H1 (cell line): ENCODE measurements at regions not wholly inside any gene's neighbourhood (a gene's known extent, or its start where the extent isn't known, plus 50 kb on each side); places are given as distances from the start of the nearest gene placed in this dataset.

ENCODE experiments used
- CTCF ChIA-PET: fragments of 300-600 bp; sonication (Branson Sonifier 250); formaldehyde crosslinking; loops from one replicate; lab custom pipeline; 2021; ENCODE audit not compliant: partially characterized antibody; lab: Charles Lee
- POLR2A ChIA-PET: fragments of 300-600 bp; sonication (Branson Sonifier 250); formaldehyde crosslinking; loops from one replicate; lab custom pipeline; 2021; ENCODE audit warnings: inconsistent platforms; ENCODE audit not compliant: partially characterized antibody; lab: Charles Lee
- DNase-seq, 2 experiments: peaks; one replicate each; pipeline versions ENCODE4 v3.0.0 to v3.0.0-alpha.2; 2010 to 2022; ENCODE audit warnings: low spot score in 2 of 2, low read depth in 1 of 2, mixed read lengths in 1 of 2
- FAIRE-seq: peaks from 2 replicates; lab custom pipeline; 2011; peaks lifted over from hg19 to GRCh38; lab: Jason Lieb, UNC
- H2AFZ ChIP-seq: 2 replicates; pipeline ENCODE4 v1.8.1; 2012; ENCODE audit warnings: low read length, inconsistent platforms
- H2AK5ac ChIP-seq: 2 replicates; pipeline ENCODE4 v1.6.1; 2013; ENCODE audit warnings: low read depth, low read length
- H2BK120ac ChIP-seq: replicated peaks from 2 replicates; pipeline ENCODE3; 2013; ENCODE audit warnings: low read depth, low read length, inconsistent platforms
- H2BK12ac ChIP-seq: 2 replicates; pipeline ENCODE4 v1.6.1; 2013; ENCODE audit warnings: low read depth, low read length
- H2BK15ac ChIP-seq: 2 replicates; pipeline ENCODE4 v1.6.1; 2013; ENCODE audit warnings: low read length
- H2BK20ac ChIP-seq: 2 replicates; pipeline ENCODE4 v1.6.1; 2013; ENCODE audit warnings: low read length
- H2BK5ac ChIP-seq: 2 replicates; pipeline ENCODE4 v1.6.1; 2013; ENCODE audit warnings: low read depth, low read length
- H3K14ac ChIP-seq: 2 replicates; pipeline ENCODE4 v1.6.1; 2013; ENCODE audit warnings: inconsistent platforms; ENCODE audit not compliant: insufficient read length
- H3K18ac ChIP-seq: 2 replicates; pipeline ENCODE4 v1.6.1; 2013; ENCODE audit warnings: low read length; ENCODE audit errors: extremely low read depth
- H3K23ac ChIP-seq: 2 replicates; pipeline ENCODE4 v1.6.1; 2013; ENCODE audit warnings: inconsistent platforms; ENCODE audit not compliant: insufficient read length
- H3K23me2 ChIP-seq: 2 replicates; pipeline ENCODE4 v1.6.1; 2013; ENCODE audit warnings: low read depth, low read length
- H3K27ac ChIP-seq: 2 replicates; pipeline ENCODE4 v1.6.1; 2011; ENCODE audit warnings: low read depth, low read length, inconsistent platforms
- H3K27me3 ChIP-seq, 4 experiments: replicated peaks in 1 of 4; 1 replicate in 1 of 4; 2 replicates in 3 of 4; pipeline versions ENCODE4 v1.6.1 to v1.8.1; 2011 to 2013; ENCODE audit warnings: low read length in 3 of 4, mild to moderate bottlenecking in 3 of 4, inconsistent platforms in 2 of 4, mixed read lengths in 2 of 4, moderate library complexity in 1 of 4; ENCODE audit not compliant: control insufficient read depth in 3 of 4, insufficient read depth in 3 of 4; ENCODE audit errors: extremely low read depth in 1 of 4
- H3K36me3 ChIP-seq, 4 experiments: 2 replicates each; pipeline versions ENCODE4 v1.6.1 to v1.8.1; 2011 to 2013; ENCODE audit warnings: mild to moderate bottlenecking in 4 of 4, low read length in 3 of 4, moderate library complexity in 2 of 4, control low read depth in 1 of 4, inconsistent platforms in 1 of 4; ENCODE audit not compliant: insufficient read depth in 4 of 4, control insufficient read depth in 2 of 4
- H3K4ac ChIP-seq: replicated peaks from 2 replicates; pipeline ENCODE3; 2013; ENCODE audit warnings: low read length, low read depth, mixed read lengths, inconsistent platforms; ENCODE audit not compliant: insufficient read length
- H3K4me1 ChIP-seq, 4 experiments: replicated peaks in 1 of 4; 1 replicate in 1 of 4; 2 replicates in 3 of 4; pipeline versions ENCODE4 v1.6.1 to v1.8.1; 2011 to 2013; ENCODE audit warnings: low read length in 3 of 4, inconsistent platforms in 2 of 4, mixed read lengths in 1 of 4; ENCODE audit not compliant: insufficient read depth in 4 of 4, control insufficient read depth in 3 of 4
- H3K4me2 ChIP-seq, 2 experiments: 2 replicates each; pipeline versions ENCODE4 v1.6.1 to v1.8.1; 2011 to 2013; ENCODE audit warnings: low read depth in 2 of 2, low read length in 2 of 2, control low read depth in 1 of 2, inconsistent platforms in 1 of 2, mild to moderate bottlenecking in 1 of 2; ENCODE audit not compliant: insufficient read depth in 1 of 2
- H3K4me3 ChIP-seq, 4 experiments: fragments of 200-600, 300-600 bp in 1 of 4; sonication (generic), shearing (Covaris generic), sonication (Bioruptor Twin) in 1 of 4; 2 replicates each; pipeline versions ENCODE4 v1.5.1 to v1.8.1; 2011 to 2016; ENCODE audit warnings: low read length in 4 of 4, low read depth in 3 of 4, control low read depth in 2 of 4, inconsistent platforms in 2 of 4, mild to moderate bottlenecking in 2 of 4, mixed read lengths in 1 of 4, moderate library complexity in 1 of 4; ENCODE audit not compliant: insufficient read depth in 2 of 4; ENCODE audit errors: extremely low read depth in 1 of 4
- H3K56ac ChIP-seq: replicated peaks from 2 replicates; pipeline ENCODE3; 2013; ENCODE audit warnings: low read depth, mild to moderate bottlenecking, mixed read lengths, low read length, inconsistent platforms; ENCODE audit not compliant: insufficient read length
- H3K79me1 ChIP-seq: 2 replicates; pipeline ENCODE4 v1.6.1; 2013; ENCODE audit warnings: low read depth, low read length, control low read depth
- H3K79me2 ChIP-seq, 2 experiments: 2 replicates each; pipeline versions ENCODE4 v1.6.1 to v1.8.1; 2012 to 2013; ENCODE audit warnings: low read length in 2 of 2, mild to moderate bottlenecking in 2 of 2, inconsistent platforms in 1 of 2; ENCODE audit not compliant: insufficient read depth in 2 of 2, control insufficient read depth in 1 of 2
- H3K9ac ChIP-seq, 4 experiments: replicated peaks in 1 of 4; 1 replicate in 1 of 4; 2 replicates in 3 of 4; pipeline versions ENCODE4 v1.6.1 to v1.8.1; 2011 to 2013; ENCODE audit warnings: low read depth in 3 of 4, low read length in 3 of 4, control low read depth in 2 of 4, mild to moderate bottlenecking in 2 of 4, moderate library complexity in 2 of 4, inconsistent platforms in 1 of 4; ENCODE audit errors: extremely low read depth in 1 of 4
- H3K9me3 ChIP-seq, 2 experiments: 2 replicates each; pipeline versions ENCODE4 v1.6.1 to v1.8.1; 2012 to 2013; ENCODE audit warnings: mild to moderate bottlenecking in 2 of 2, moderate library complexity in 2 of 2, control low read depth in 1 of 2, inconsistent platforms in 1 of 2, low read depth in 1 of 2, low read length in 1 of 2, mixed read lengths in 1 of 2; ENCODE audit not compliant: insufficient read depth in 2 of 2
- H4K20me1 ChIP-seq, 2 experiments: replicated peaks in 1 of 2; 2 replicates each; pipeline versions ENCODE3 to v1.8.1; 2011 to 2013; ENCODE audit warnings: inconsistent platforms in 2 of 2, low read length in 2 of 2, mild to moderate bottlenecking in 1 of 2; ENCODE audit not compliant: insufficient read depth in 2 of 2, control insufficient read depth in 1 of 2
- H4K5ac ChIP-seq: 2 replicates; pipeline ENCODE4 v1.6.1; 2013; ENCODE audit warnings: low read length, low read depth, mixed read lengths, inconsistent platforms; ENCODE audit not compliant: insufficient read length
- H4K8ac ChIP-seq: 2 replicates; pipeline ENCODE4 v1.8.0; 2013; ENCODE audit warnings: mild to moderate bottlenecking, moderate library complexity, low read length, inconsistent platforms; ENCODE audit not compliant: insufficient read depth; ENCODE audit errors: extremely low read depth
- H4K91ac ChIP-seq: replicated peaks from 2 replicates; pipeline ENCODE3; 2013; ENCODE audit warnings: low read length, mixed read lengths, inconsistent platforms; ENCODE audit not compliant: insufficient read length
- ASH2L ChIP-seq: fragments of 200-600, 300-600 bp; sonication (generic); IDR thresholded peaks from one replicate; pipeline ENCODE4 v1.7.1; 2017; ENCODE audit warnings: low read length
- BACH1 ChIP-seq: IDR thresholded peaks from 2 replicates; pipeline ENCODE4 v1.6.1; 2012; ENCODE audit warnings: low read length, improper control_type of control experiment
- BCL11A ChIP-seq, 2 experiments: IDR thresholded peaks; one replicate each; pipeline ENCODE4 v1.6.1; 2011; ENCODE audit warnings: low read depth in 2 of 2, low read length in 2 of 2, mild to moderate bottlenecking in 2 of 2
- CHD1 ChIP-seq: IDR thresholded peaks from 2 replicates; pipeline ENCODE4 v1.6.1; 2012; ENCODE audit warnings: low read depth, low read length, improper control_type of control experiment
- CREB1 ChIP-seq: IDR thresholded peaks from 2 replicates; pipeline ENCODE4 v1.6.1; 2012; ENCODE audit warnings: inconsistent platforms
- EZH2 ChIP-seq: fragments of 200-600 bp; sonication (generic); IDR thresholded peaks from 2 replicates; pipeline ENCODE4 v1.7.1; 2012; ENCODE audit warnings: low read depth, mild to moderate bottlenecking, moderate library complexity, low read length, inconsistent platforms; ENCODE audit not compliant: severe bottlenecking
- JUN ChIP-seq: IDR thresholded peaks from 2 replicates; pipeline ENCODE4 v1.6.1; 2011; ENCODE audit warnings: low read depth, mild to moderate bottlenecking, improper control_type of control experiment, low read length
- JUND ChIP-seq: IDR thresholded peaks from 2 replicates; pipeline ENCODE4 v1.6.1; 2011; ENCODE audit warnings: mild to moderate bottlenecking, improper control_type of control experiment, low read length
- KDM1A ChIP-seq: fragments of 200-600, 300-600 bp; sonication (generic); IDR thresholded peaks from 2 replicates; pipeline ENCODE4 v1.7.1; 2016; ENCODE audit warnings: mild to moderate bottlenecking, low read length, borderline replicate concordance
- POLR2A ChIP-seq, 2 experiments: IDR thresholded peaks; 1 replicate in 1 of 2; 2 replicates in 1 of 2; pipeline ENCODE4 v1.6.1; 2011; ENCODE audit warnings: low read depth in 2 of 2, low read length in 2 of 2, mild to moderate bottlenecking in 2 of 2; ENCODE audit errors: control extremely low read depth in 1 of 2
- SIRT6 ChIP-seq: IDR thresholded peaks from one replicate; pipeline ENCODE4 v1.7.1; 2012; ENCODE audit warnings: low read length, inconsistent platforms
- SIX5 ChIP-seq: IDR thresholded peaks from 2 replicates; pipeline ENCODE4 v1.6.1; 2011; ENCODE audit warnings: mild to moderate bottlenecking, low read depth, low read length
- SP2 ChIP-seq: IDR thresholded peaks from 2 replicates; pipeline ENCODE4 v1.6.1; 2012; ENCODE audit warnings: mild to moderate bottlenecking, low read length, inconsistent platforms
- TAF1 ChIP-seq: IDR thresholded peaks from 2 replicates; pipeline ENCODE4 v1.6.1; 2011; ENCODE audit warnings: mild to moderate bottlenecking, low read depth, low read length
- WGBS, 2 experiments: shearing (Covaris generic) in 1 of 2; methylation state at CpG; one replicate each; pipeline versions ENCODE4 v1.1.6 to v1.1.7; 2013 to 2015; ENCODE audit warnings: low lambda C conversion rate in 2 of 2, mixed read lengths in 2 of 2, inconsistent platforms in 1 of 2, low coverage in 1 of 2, missing lambda C conversion rate in 1 of 2; ENCODE audit not compliant: insufficient replicate concordance in 2 of 2, insufficient coverage in 1 of 2, insufficient read length in 1 of 2; ENCODE audit errors: extremely low coverage in 1 of 2, missing lambda C conversion rate in 1 of 2; 5-methylcytosine and 5-hydroxymethylcytosine counted together
- TF ChIP-seq, protein P1 (sequence below): IDR thresholded peaks from 2 replicates; pipeline ENCODE4 v1.6.1; 2011; ENCODE audit warnings: low read length, improper control_type of control experiment
- TF ChIP-seq, protein P2 (sequence below): IDR thresholded peaks from 2 replicates; pipeline ENCODE4 v1.6.1; 2012; ENCODE audit warnings: inconsistent platforms

DNA sequence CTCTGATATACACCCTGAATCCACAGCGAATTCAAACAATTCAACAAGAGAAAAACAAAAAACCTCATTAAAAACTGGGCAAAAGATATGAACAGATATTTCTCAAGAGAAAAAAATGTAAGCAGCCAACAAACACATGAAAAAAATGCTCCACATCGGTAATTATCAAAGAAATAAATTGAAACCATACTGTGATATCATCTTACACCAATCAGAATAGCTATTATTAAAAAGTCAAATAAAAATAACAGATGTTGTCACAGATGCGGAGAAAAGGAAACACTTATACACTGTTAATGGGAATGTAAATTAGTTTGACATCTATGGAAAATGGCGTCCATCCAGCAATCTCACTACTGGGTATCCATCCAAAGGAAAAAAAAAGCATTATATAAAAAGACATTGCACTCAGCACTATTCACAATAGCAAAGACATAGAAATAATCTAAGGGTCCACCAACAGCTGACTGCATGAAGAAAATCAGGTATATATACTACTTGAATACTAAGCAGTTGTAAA lies 1495.0 kb upstream of the PCDH20 start:
- H2AFZ ChIP-seq = no peak overlapping the region
- WGBS, 2 experiments = 92% methylated on average over 4 of the region's 4 CpGs; no CpG with 5 or more reads in 1 of the 2 experiments
- H3K79me1 ChIP-seq = no peaks in the 10 kb centered on the region
- DNase-seq = no peak
- no peak overlapping the region for H2AK5ac ChIP-seq
- no peak overlapping the region for H3K27ac ChIP-seq
- ChIA-PET CTCF (no interaction called here), POLR2A (no interaction called here)
- H3K4me2 ChIP-seq = no peak overlapping the region
- no peaks in the 10 kb centered on the region for H3K23me2 ChIP-seq
- no peak overlapping the region for H2BK15ac ChIP-seq
- no peak overlapping the region for H3K14ac ChIP-seq
- H3K9me3 ChIP-seq = no peaks in the 10 kb centered on the region
- no peaks in the 10 kb centered on the region for H3K79me2 ChIP-seq
- no peak overlapping the region for H3K9ac ChIP-seq
- H2BK20ac ChIP-seq = no peak overlapping the region
- no peak overlapping the region for H3K4me3 ChIP-seq
- H3K4ac ChIP-seq = no peak overlapping the region
- no peaks in the 10 kb centered on the region for H3K36me3 ChIP-seq
- no peaks in the 10 kb centered on the region for H3K4me1 ChIP-seq
- FAIRE-seq = no peak
- H3K23ac ChIP-seq = no peak overlapping the region
- H2BK5ac ChIP-seq = no peak overlapping the region
- H3K27me3 ChIP-seq = no peaks in the 10 kb centered on the region
- no peak overlapping the region for H4K8ac ChIP-seq
- no peak overlapping the region for H4K5ac ChIP-seq
- H2BK12ac ChIP-seq = no peak overlapping the region
- H2BK120ac ChIP-seq = no peak overlapping the region
- H3K18ac ChIP-seq = no peak overlapping the region
- H4K91ac ChIP-seq = no peak overlapping the region
- H3K56ac ChIP-seq = no peak overlapping the region
- H4K20me1 ChIP-seq = no peaks in the 10 kb centered on the region
- no peak for TF ChIP-seq POLR2A (IDR thresholded peaks at IDR 0.05; ENCODE audit: control extremely low read depth in 1 of 2, low read depth in 2 of 2, low read length in 2 of 2)
- TF ChIP-seq, protein P1, sequence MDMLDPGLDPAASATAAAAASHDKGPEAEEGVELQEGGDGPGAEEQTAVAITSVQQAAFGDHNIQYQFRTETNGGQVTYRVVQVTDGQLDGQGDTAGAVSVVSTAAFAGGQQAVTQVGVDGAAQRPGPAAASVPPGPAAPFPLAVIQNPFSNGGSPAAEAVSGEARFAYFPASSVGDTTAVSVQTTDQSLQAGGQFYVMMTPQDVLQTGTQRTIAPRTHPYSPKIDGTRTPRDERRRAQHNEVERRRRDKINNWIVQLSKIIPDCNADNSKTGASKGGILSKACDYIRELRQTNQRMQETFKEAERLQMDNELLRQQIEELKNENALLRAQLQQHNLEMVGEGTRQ = no peak
- TF ChIP-seq BACH1 = no peak
- no peak for TF ChIP-seq EZH2
- no peak for TF ChIP-seq SP2
- no peak for TF ChIP-seq SIRT6
- TF ChIP-seq BCL11A (IDR thresholded peaks at IDR 0.05; ENCODE audit: low read depth in 2 of 2, low read length in 2 of 2) = no peak
- TF ChIP-seq JUN = no peak
- no peak for TF ChIP-seq ASH2L
- TF ChIP-seq CREB1 = no peak
- no peak for TF ChIP-seq JUND
- no peak for TF ChIP-seq TAF1
- TF ChIP-seq KDM1A = no peak
- TF ChIP-seq, protein P2, sequence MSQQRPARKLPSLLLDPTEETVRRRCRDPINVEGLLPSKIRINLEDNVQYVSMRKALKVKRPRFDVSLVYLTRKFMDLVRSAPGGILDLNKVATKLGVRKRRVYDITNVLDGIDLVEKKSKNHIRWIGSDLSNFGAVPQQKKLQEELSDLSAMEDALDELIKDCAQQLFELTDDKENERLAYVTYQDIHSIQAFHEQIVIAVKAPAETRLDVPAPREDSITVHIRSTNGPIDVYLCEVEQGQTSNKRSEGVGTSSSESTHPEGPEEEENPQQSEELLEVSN = no peak
- no peak for TF ChIP-seq SIX5
- TF ChIP-seq CHD1 = no peak
